COR-L47 (cell line): ENCODE measurements at regions not wholly inside any gene's neighbourhood (a gene's known extent, or its start where the extent isn't known, plus 50 kb on each side); places are given as distances from the start of the nearest gene placed in this dataset.
"Not testable (repeated sequence)": the region's sequence is repeated elsewhere in the genome, so short reads cannot be mapped to it uniquely, and the experiment has no call there.

Experiments used
- DNase-seq: peaks from one replicate; lab custom pipeline; 2025; lab: John Stamatoyannopoulos, UW

GRCh38 chr9:109597496-109597895, 99.4 kb upstream of the PTPN3 start:
- DNase-seq, result no peak

DNA sequence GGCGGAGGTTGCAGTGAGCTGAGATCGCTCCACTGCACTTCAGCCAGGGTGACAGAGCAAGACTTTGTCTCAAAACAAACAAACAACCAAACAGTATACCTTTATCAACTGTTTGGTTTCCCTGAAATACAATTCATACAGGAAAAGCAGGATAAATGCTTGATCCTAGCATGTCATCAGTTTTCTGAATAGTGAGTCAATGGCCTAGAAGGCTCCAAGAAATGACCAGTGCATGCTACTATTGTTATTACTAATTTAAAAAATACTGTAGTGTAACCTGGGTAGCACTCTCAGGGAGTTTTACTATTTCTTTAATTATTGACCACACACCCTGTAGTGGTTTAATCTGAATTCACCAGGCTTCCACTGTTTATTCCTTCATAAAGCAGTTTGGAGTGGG, 101.0 kb upstream of the PTPN3 start:
- DNase-seq, result no peak

GRCh38 chr9:109599711-109600110, 101.6 kb upstream of the PTPN3 start:
- DNase-seq, result no peak

GRCh38 chr9:109600142-109600541, 102.0 kb upstream of the PTPN3 start:
- DNase-seq, result no peak

GRCh38 chr9:109601181-109601580, 103.1 kb upstream of the PTPN3 start:
- DNase-seq, result no peak

DNA sequence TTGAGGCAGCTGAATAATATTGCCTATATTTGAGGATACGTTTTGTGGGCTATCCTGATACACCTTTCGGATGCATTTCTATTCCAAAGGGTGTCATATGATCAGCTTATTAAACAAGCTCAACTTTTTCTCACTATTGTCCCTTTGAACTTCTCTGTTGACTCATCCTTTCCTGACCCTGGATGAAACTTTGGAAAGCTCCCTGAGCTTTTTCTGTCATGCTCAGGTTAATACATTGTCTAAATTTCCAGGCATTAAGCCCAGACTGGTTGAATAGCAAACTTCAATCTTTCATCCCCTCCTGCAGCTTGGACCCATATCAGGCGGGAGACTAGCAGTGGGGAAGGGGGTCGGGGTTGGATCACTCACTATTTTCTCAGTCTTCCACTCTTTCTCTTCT, 104.9 kb upstream of the PTPN3 start:
- DNase-seq, result no peak

DNA sequence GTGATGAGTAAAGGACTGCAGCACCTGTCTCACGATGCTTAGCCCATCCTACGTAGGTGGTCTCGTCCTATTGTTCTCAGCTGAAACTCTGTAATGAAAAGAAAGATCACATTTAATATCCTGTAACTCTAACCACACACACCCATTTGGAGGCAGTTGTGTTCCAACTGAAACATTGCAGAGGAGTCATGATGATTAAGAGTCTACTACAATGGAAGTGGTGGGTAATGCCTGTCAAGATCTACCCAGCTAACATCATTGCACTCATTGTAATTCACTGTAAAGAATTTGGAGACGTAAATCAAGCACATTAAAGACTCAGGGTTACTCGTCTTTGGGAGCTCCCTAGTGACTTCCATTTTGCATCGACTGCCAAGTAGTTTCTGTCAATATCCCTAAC, 106.0 kb upstream of the PTPN3 start:
- DNase-seq, result no peak

DNA sequence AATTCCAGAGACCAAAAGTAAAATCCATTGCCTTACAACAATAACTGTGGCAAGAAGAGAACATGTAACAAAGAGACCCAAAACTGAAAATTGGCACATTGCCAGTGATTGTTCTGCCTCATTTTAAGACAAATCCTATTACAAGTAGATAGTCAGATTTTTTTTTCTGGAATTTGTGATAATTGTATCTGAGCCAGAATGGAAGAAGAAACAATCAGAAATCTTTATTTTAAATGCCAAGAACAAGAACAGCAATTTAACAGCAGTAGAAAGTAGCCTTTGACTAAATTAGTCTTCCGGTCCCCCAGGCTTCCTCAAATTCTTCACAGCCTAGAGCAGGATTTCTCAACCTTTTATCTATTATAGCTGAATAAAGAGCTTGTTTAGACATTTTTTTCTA, 106.7 kb upstream of the PTPN3 start:
- no peak for DNase-seq

- DNase-seq, result no peak
Measured at GRCh38 chr9:109609060-109609459, 111.0 kb upstream of the PTPN3 start.

DNA sequence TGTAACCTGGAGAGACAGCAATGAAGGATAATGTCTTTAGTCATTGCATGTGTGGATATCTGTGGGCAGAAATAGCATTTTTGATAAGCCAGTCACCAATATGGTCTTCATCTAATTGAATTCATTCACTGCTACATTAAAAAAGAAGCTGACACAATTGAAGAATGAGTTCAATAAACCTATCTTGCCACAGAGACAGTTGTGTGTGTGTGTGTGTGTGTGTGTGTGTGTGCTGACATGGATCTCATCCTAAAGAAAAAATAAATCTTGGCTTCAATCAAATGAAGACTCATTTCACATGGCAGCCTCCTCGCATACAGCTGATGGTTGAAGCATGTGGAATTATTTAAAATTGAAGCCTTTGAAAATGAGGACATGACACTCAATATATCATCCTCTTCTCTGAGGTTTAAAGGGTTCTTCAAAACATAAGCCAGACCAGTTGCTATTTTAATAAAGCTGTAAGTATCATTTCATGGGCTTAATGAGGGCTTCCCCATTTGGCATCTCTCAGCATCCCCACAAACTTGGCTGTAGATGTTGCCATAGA, 118.5 kb upstream of the PTPN3 start:
- DNase-seq, result no peak

GRCh38 chr9:109619310-109619709, 121.2 kb upstream of the PTPN3 start:
- DNase-seq, result no peak

DNA sequence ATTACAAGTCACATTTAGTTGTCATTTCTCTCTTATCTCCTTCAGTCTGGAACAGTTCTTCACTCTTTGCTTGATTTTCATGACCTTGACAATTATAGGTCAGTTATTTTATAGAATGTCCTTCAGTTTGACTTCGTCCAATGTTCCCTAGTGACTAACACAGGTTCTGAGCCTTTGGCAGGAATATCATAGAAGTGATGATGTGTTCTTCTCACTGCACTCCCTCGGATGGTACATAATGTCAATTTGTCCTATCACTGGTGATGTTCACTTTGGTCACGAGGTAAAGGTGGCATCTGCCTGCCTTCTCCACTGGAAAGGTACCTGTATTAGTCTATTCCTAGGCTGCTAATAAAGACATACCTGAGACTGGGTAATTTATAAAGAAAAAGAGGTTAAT, 126.0 kb upstream of the PTPN3 start:
- DNase-seq, result no peak

- no peak for DNase-seq
Measured at GRCh38 chr9:109624896-109625295, 126.8 kb upstream of the PTPN3 start.

- no peak for DNase-seq
Measured at GRCh38 chr9:109627042-109627441, 128.9 kb upstream of the PTPN3 start.

DNA sequence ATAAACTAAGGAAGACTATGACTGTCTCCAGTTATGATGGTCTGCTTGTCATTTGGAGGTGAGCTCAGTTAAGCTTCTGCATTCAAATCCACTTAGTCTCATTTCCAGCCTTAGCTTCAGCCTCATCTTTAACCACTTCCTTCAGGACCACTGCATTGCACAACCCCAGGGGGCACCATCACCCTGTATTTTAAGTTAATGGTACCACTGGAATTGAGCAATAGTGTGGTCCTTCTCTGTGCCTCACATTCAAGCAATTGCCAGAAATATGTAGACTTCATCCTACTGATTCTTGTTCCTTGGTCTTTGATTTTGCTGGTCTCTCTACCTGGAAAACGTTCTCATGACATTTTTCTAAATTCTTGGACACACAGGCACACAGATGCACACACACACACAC, 131.5 kb upstream of the PTPN3 start:
- DNase-seq, result no peak

- DNase-seq, result no peak
Measured at GRCh38 chr9:109632817-109633216, 134.7 kb upstream of the PTPN3 start.

- DNase-seq, result peak; percentile 79
Measured at GRCh38 chr9:109639674-109640579, 140.1 kb upstream of the PALM2AKAP2 start.

GRCh38 chr9:109640580-109641371, 139.2 kb upstream of the PALM2AKAP2 start:
- DNase-seq, result peak; percentile 82

DNA sequence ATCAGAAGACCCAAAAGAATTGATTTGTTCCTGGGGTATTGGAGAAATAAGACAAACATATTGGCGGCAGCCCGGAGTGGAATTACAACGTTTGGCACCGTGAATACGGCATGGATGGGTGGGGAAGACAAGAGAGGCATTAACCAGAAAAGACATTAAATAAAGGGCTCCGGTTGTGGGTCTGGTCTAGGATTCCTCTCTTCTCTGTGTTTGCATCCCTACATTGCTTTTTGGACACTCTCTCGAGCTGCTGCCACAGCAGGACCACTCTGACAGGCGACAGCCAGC, 138.7 kb upstream of the PALM2AKAP2 start:
- DNase-seq, result no peak

DNA sequence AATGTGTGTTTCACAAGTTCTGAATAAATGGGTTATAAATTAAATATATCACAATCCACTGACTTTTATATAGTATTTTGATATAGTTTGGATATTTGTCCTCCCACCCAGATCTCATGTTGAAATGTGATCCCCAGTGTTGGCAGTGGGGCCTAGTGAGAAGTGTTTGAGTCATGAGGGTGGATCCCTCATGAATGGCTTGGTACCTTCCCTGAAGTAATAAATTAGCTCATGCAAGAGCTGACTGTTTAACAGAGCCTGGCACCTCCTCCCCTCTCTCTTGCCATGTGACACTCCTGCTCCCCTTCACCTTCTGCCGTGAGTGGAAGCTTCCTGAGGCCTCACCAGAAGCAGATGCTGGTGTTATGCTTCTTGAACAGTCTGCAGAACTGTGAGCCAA, 127.9 kb upstream of the PALM2AKAP2 start:
- no peak for DNase-seq

- DNase-seq, result peak; percentile 13
Measured at GRCh38 chr9:109652971-109653370, 127.0 kb upstream of the PALM2AKAP2 start.

GRCh38 chr9:109653470-109653869, 126.5 kb upstream of the PALM2AKAP2 start:
- no peak for DNase-seq

DNA sequence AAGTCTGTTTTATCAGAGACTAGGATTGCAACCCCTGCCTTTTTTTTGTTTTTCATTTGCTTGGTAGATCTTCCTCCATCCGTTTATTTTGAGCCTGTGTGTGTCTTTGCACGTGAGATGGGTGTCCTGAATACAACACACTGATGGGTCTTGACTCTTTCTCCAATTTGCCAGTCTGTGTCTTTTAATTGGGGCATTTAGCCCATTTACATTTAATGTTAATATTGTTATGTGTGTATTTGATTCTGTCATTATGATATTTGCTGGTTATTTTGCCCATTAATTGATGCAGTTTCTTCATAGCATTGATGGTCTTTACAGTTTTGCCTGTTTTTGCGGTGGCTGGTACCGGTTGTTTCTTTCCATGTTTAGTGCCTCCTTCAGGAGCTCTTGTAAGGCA, 116.0 kb upstream of the PALM2AKAP2 start:
- not testable (repeated sequence) for DNase-seq
